ENCODE measurements at regions not wholly inside any gene's neighbourhood (a gene's known extent, or its start where the extent isn't known, plus 50 kb on each side); places are given as distances from the start of the nearest gene placed in this dataset.

- TF ChIP-seq ZNF274 (IDR thresholded peaks at IDR 0.05; ENCODE audit: low read depth, low read length) = no peak
- TF ChIP-seq YY1 (IDR thresholded peaks at IDR 0.05; ENCODE audit: insufficient read depth, insufficient read length) = no peak
- TF ChIP-seq SUZ12 (IDR thresholded peaks at IDR 0.05; ENCODE audit: extremely low read depth, insufficient read depth, insufficient read length) = no peak
- no peak for DNase-seq (ENCODE audit: low read depth, low spot score)
- H3K27me3 ChIP-seq (ENCODE audit: insufficient read depth, insufficient read length) = no peaks in the 10 kb centered on the region
- no peaks in the 10 kb centered on the region for H3K9me3 ChIP-seq (ENCODE audit: insufficient read depth, low read length)
- H3K36me3 ChIP-seq (ENCODE audit: insufficient read depth, insufficient read length, low read length) = no peaks in the 10 kb centered on the region
- no peak overlapping the region for H3K9ac ChIP-seq (ENCODE audit: insufficient read length, low read depth)
- H3K4me3 ChIP-seq (ENCODE audit: insufficient read length, low read depth) = no peak overlapping the region
- H3K4me1 ChIP-seq (ENCODE audit: insufficient read depth, insufficient read length) = no peaks in the 10 kb centered on the region
Observed at GRCh38 chr5:89371646-89372045, 488.7 kb upstream of the MEF2C start.

- Histone ChIP-seq H3K9me3 (ENCODE audit: insufficient read depth, low read length) (no peaks in the 10 kb centered on the region), H3K27me3 (ENCODE audit: insufficient read depth, insufficient read length) (no peaks in the 10 kb centered on the region), H3K9ac (ENCODE audit: insufficient read length, low read depth) (no peak overlapping the region), H3K4me3 (ENCODE audit: insufficient read length, low read depth) (no peak overlapping the region), H3K4me1 (ENCODE audit: insufficient read depth, insufficient read length) (no peaks in the 10 kb centered on the region), H3K36me3 (ENCODE audit: insufficient read depth, insufficient read length, low read length) (no peaks in the 10 kb centered on the region)
- no peak for DNase-seq (ENCODE audit: low read depth, low spot score)
- TF ChIP-seq SUZ12 (IDR thresholded peaks at IDR 0.05; ENCODE audit: extremely low read depth, insufficient read depth, insufficient read length) (no peak), ZNF274 (IDR thresholded peaks at IDR 0.05; ENCODE audit: low read depth, low read length) (no peak), YY1 (IDR thresholded peaks at IDR 0.05; ENCODE audit: insufficient read depth, insufficient read length) (no peak)
Observed at GRCh38 chr5:89359046-89359445, 476.1 kb upstream of the MEF2C start.

- H3K36me3 ChIP-seq (ENCODE audit: insufficient read depth, insufficient read length, low read length) = no peaks in the 10 kb centered on the region
- DNase-seq (ENCODE audit: low read depth, low spot score) = no peak
- no peak for TF ChIP-seq SUZ12 (IDR thresholded peaks at IDR 0.05; ENCODE audit: extremely low read depth, insufficient read depth, insufficient read length)
- TF ChIP-seq ZNF274 (IDR thresholded peaks at IDR 0.05; ENCODE audit: low read depth, low read length) = no peak
- TF ChIP-seq YY1 (IDR thresholded peaks at IDR 0.05; ENCODE audit: insufficient read depth, insufficient read length) = no peak
- H3K27me3 ChIP-seq (ENCODE audit: insufficient read depth, insufficient read length) = no peaks in the 10 kb centered on the region
- no peak overlapping the region for H3K4me3 ChIP-seq (ENCODE audit: insufficient read length, low read depth)
- no peak overlapping the region for H3K9ac ChIP-seq (ENCODE audit: insufficient read length, low read depth)
- no peaks in the 10 kb centered on the region for H3K4me1 ChIP-seq (ENCODE audit: insufficient read depth, insufficient read length)
- H3K9me3 ChIP-seq (ENCODE audit: insufficient read depth, low read length) = no peaks in the 10 kb centered on the region
Observed at GRCh38 chr5:89353837-89354551, 471.0 kb upstream of the MEF2C start.

GRCh38 chr5:89351975-89352374, 469.0 kb upstream of the MEF2C start:
- no peaks in the 10 kb centered on the region for H3K9me3 ChIP-seq (ENCODE audit: insufficient read depth, low read length)
- H3K4me1 ChIP-seq (ENCODE audit: insufficient read depth, insufficient read length) = no peaks in the 10 kb centered on the region
- DNase-seq (ENCODE audit: low read depth, low spot score) = no peak

GRCh38 chr5:89351222-89351621, 468.2 kb upstream of the MEF2C start:
- H3K4me3 ChIP-seq (ENCODE audit: insufficient read length, low read depth) = no peak overlapping the region
- no peaks in the 10 kb centered on the region for H3K36me3 ChIP-seq (ENCODE audit: insufficient read depth, insufficient read length, low read length)
- H3K9me3 ChIP-seq (ENCODE audit: insufficient read depth, low read length) = no peaks in the 10 kb centered on the region
- no peaks in the 10 kb centered on the region for H3K27me3 ChIP-seq (ENCODE audit: insufficient read depth, insufficient read length)
- H3K9ac ChIP-seq (ENCODE audit: insufficient read length, low read depth) = no peak overlapping the region
- TF ChIP-seq SUZ12 (IDR thresholded peaks at IDR 0.05; ENCODE audit: extremely low read depth, insufficient read depth, insufficient read length) (no peak), YY1 (IDR thresholded peaks at IDR 0.05; ENCODE audit: insufficient read depth, insufficient read length) (no peak), ZNF274 (IDR thresholded peaks at IDR 0.05; ENCODE audit: low read depth, low read length) (no peak)
- H3K4me1 ChIP-seq (ENCODE audit: insufficient read depth, insufficient read length) = no peaks in the 10 kb centered on the region
- DNase-seq (ENCODE audit: low read depth, low spot score) = no peak

More at GRCh38 chr5:89351975-89352374, 469.0 kb upstream of the MEF2C start:
- no peak overlapping the region for H3K9ac ChIP-seq (ENCODE audit: insufficient read length, low read depth)
- TF ChIP-seq ZNF274 (IDR thresholded peaks at IDR 0.05; ENCODE audit: low read depth, low read length) = no peak
- TF ChIP-seq YY1 (IDR thresholded peaks at IDR 0.05; ENCODE audit: insufficient read depth, insufficient read length) = no peak
- no peak for TF ChIP-seq SUZ12 (IDR thresholded peaks at IDR 0.05; ENCODE audit: extremely low read depth, insufficient read depth, insufficient read length)
- H3K4me3 ChIP-seq (ENCODE audit: insufficient read length, low read depth) = no peak overlapping the region
- no peaks in the 10 kb centered on the region for H3K27me3 ChIP-seq (ENCODE audit: insufficient read depth, insufficient read length)
- no peaks in the 10 kb centered on the region for H3K36me3 ChIP-seq (ENCODE audit: insufficient read depth, insufficient read length, low read length)

- Histone ChIP-seq H3K4me1 (ENCODE audit: insufficient read depth, insufficient read length) (no peaks in the 10 kb centered on the region), H3K9ac (ENCODE audit: insufficient read length, low read depth) (no peak overlapping the region), H3K36me3 (ENCODE audit: insufficient read depth, insufficient read length, low read length) (no peaks in the 10 kb centered on the region), H3K4me3 (ENCODE audit: insufficient read length, low read depth) (no peak overlapping the region), H3K27me3 (ENCODE audit: insufficient read depth, insufficient read length) (no peaks in the 10 kb centered on the region), H3K9me3 (ENCODE audit: insufficient read depth, low read length) (no peaks in the 10 kb centered on the region)
- no peak for DNase-seq (ENCODE audit: low read depth, low spot score)
- TF ChIP-seq ZNF274 (IDR thresholded peaks at IDR 0.05; ENCODE audit: low read depth, low read length) = no peak
- no peak for TF ChIP-seq SUZ12 (IDR thresholded peaks at IDR 0.05; ENCODE audit: extremely low read depth, insufficient read depth, insufficient read length)
- no peak for TF ChIP-seq YY1 (IDR thresholded peaks at IDR 0.05; ENCODE audit: insufficient read depth, insufficient read length)
Observed at GRCh38 chr5:89350684-89351083, 467.7 kb upstream of the MEF2C start.

- Histone ChIP-seq H3K4me1 (ENCODE audit: insufficient read depth, insufficient read length) (no peaks in the 10 kb centered on the region), H3K9ac (ENCODE audit: insufficient read length, low read depth) (no peak overlapping the region), H3K9me3 (ENCODE audit: insufficient read depth, low read length) (no peaks in the 10 kb centered on the region), H3K27me3 (ENCODE audit: insufficient read depth, insufficient read length) (no peaks in the 10 kb centered on the region), H3K36me3 (ENCODE audit: insufficient read depth, insufficient read length, low read length) (no peaks in the 10 kb centered on the region), H3K4me3 (ENCODE audit: insufficient read length, low read depth) (no peak overlapping the region)
- no peak for DNase-seq (ENCODE audit: low read depth, low spot score)
- TF ChIP-seq YY1 (IDR thresholded peaks at IDR 0.05; ENCODE audit: insufficient read depth, insufficient read length) = no peak
- no peak for TF ChIP-seq ZNF274 (IDR thresholded peaks at IDR 0.05; ENCODE audit: low read depth, low read length)
- no peak for TF ChIP-seq SUZ12 (IDR thresholded peaks at IDR 0.05; ENCODE audit: extremely low read depth, insufficient read depth, insufficient read length)
Observed at GRCh38 chr5:89349246-89349980, 466.4 kb upstream of the MEF2C start.

All from NT2/D1 (cell line).